ENCODE measurements at regions not wholly inside any gene's neighbourhood (a gene's known extent, or its start where the extent isn't known, plus 50 kb on each side); places are given as distances from the start of the nearest gene placed in this dataset.

DNA sequence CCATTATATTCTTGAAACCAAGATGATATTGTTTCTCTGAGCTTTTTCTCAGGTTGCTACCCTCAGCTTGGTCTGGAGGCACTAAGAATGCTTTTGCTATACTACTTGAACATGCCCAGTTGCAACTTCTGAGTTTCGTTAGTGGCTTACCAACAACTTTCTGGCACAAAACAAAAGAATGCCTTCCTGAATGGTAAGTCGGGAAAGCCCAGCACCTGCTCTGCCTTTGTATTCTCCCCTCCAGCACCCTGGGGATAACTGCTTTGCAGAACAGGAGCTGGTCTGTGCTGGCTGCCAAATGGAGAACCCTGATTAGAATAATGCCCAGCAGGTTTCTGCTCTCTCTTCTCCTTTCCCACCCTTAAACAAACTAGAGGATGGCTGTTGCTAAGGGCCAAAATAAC lies 149.3 kb downstream of the TGFB2 start:
- no peak overlapping the region for H3K4me3 ChIP-seq (replicated peaks in 1 of 2; ENCODE audit: low read depth in 2 of 2, low read length in 2 of 2)
- no peak for DNase-seq (ENCODE audit: low read depth in 2 of 2)
- TF ChIP-seq CTCF (IDR thresholded peaks at IDR 0.05; ENCODE audit: low read depth, low read length): no peak

- no peak overlapping the region for H3K4me3 ChIP-seq (replicated peaks in 1 of 2; ENCODE audit: low read depth in 2 of 2, low read length in 2 of 2)
- no peak for TF ChIP-seq CTCF (IDR thresholded peaks at IDR 0.05; ENCODE audit: low read depth, low read length)
- DNase-seq (ENCODE audit: low read depth in 2 of 2): no peak
Observed at GRCh38 chr1:218495931-218496330, 150.8 kb downstream of the TGFB2 start.

GRCh38 chr1:218496561-218496960 lies 151.4 kb downstream of the TGFB2 start:
- H3K4me3 ChIP-seq (replicated peaks in 1 of 2; ENCODE audit: low read depth in 2 of 2, low read length in 2 of 2): no peak overlapping the region
- TF ChIP-seq CTCF (IDR thresholded peaks at IDR 0.05; ENCODE audit: low read depth, low read length): no peak
- peak; percentile 90 to 100 for DNase-seq (ENCODE audit: low read depth in 2 of 2)

DNA sequence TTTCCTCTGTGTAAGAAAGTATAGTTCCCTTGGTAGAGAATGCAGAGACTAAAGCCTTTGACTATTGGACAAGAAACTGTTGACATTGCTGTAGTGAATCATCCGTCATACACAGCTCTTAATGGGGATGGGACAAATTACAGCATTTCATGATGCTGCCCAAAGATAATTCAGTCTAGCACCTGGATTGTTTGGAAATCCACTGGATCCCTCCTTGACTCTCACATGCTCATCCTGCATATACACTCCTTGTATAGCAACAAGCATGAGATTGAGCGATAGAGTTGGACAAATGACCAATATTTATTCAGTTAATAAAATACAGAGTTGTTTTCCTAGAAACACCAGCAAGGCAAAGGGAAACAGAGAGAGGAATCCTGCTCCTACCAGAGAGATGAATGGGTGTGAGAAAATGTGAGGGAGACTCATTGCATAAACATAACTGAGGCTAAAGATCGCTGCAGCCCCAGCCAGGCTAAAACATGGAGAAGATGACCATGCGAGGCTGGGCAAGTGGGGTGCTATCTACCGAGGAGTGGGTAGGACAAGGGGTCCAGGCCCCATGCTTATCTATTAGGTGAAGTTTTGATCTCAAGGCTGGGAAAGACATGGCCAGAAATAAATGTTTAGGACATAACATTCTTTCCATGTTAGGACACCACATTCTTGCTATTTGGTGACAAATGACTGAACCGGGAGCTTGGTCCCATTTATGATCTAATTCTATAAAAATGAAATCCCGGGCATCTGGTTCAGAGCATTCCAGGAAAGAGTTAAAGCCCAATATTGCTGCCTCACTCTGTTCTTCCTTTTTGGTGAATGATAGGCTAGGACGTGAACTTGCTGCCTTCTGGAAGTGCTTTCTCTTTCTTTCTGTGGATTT lies 153.2 kb downstream of the TGFB2 start:
- DNase-seq (ENCODE audit: low read depth in 2 of 2): peak in 1 of 2 donors; percentile 88
- no peak for TF ChIP-seq CTCF (IDR thresholded peaks at IDR 0.05; ENCODE audit: low read depth, low read length)
- peak overlapping the region in 1 of 2 donors; percentile 49 for H3K4me3 ChIP-seq (replicated peaks in 1 of 2; ENCODE audit: low read depth in 2 of 2, low read length in 2 of 2)

- peak overlapping the region in 1 of 2 donors; percentile 49 for H3K4me3 ChIP-seq (replicated peaks in 1 of 2; ENCODE audit: low read depth in 2 of 2, low read length in 2 of 2)
- TF ChIP-seq CTCF (IDR thresholded peaks at IDR 0.05; ENCODE audit: low read depth, low read length): no peak
- peak; percentile 62 to 88 for DNase-seq (ENCODE audit: low read depth in 2 of 2)
Observed at GRCh38 chr1:218499011-218499691, 154.0 kb downstream of the TGFB2 start.

- TF ChIP-seq CTCF (IDR thresholded peaks at IDR 0.05; ENCODE audit: low read depth, low read length): no peak
- no peak for DNase-seq (ENCODE audit: low read depth in 2 of 2)
- no peak overlapping the region for H3K4me3 ChIP-seq (replicated peaks in 1 of 2; ENCODE audit: low read depth in 2 of 2, low read length in 2 of 2)
Observed at GRCh38 chr1:218499911-218500310, 154.8 kb downstream of the TGFB2 start.
